H9 (cell line): ENCODE measurements at regions not wholly inside any gene's neighbourhood (a gene's known extent, or its start where the extent isn't known, plus 50 kb on each side); places are given as distances from the start of the nearest gene placed in this dataset.

ENCODE experiments used
- DNase-seq: peaks from one replicate; pipeline ENCODE4 v3.0.0-alpha.2; 2017
- H2AFZ ChIP-seq: one replicate; pipeline ENCODE4 v1.6.1; 2013; ENCODE audit warnings: mild to moderate bottlenecking, low read length, control low read depth, moderate library complexity
- H2AK5ac ChIP-seq: 2 replicates; pipeline ENCODE4 v1.6.1; 2013; ENCODE audit warnings: low read length, control low read depth, mixed read lengths; ENCODE audit not compliant: insufficient read length
- H2BK120ac ChIP-seq: one replicate; pipeline ENCODE4 v1.6.1; 2013; ENCODE audit warnings: low read depth, mild to moderate bottlenecking, low read length, control low read depth, inconsistent platforms; ENCODE audit not compliant: poor library complexity, severe bottlenecking
- H2BK12ac ChIP-seq: 2 replicates; pipeline ENCODE4 v1.6.1; 2013; ENCODE audit warnings: low read length, control low read depth, mixed read lengths, low read depth; ENCODE audit not compliant: insufficient read length
- H2BK15ac ChIP-seq: 2 replicates; pipeline ENCODE4 v1.6.1; 2013; ENCODE audit warnings: low read depth, low read length, control low read depth
- H2BK20ac ChIP-seq: one replicate; pipeline ENCODE4 v1.6.1; 2013; ENCODE audit warnings: low read depth, mild to moderate bottlenecking, low read length, control low read depth, inconsistent platforms; ENCODE audit not compliant: poor library complexity, severe bottlenecking
- H2BK5ac ChIP-seq: 2 replicates; pipeline ENCODE4 v1.6.1; 2013; ENCODE audit warnings: low read length, control low read depth, mixed read lengths; ENCODE audit not compliant: insufficient read length
- H3K14ac ChIP-seq: 2 replicates; pipeline ENCODE4 v1.6.1; 2013; ENCODE audit warnings: low read length, control low read depth; ENCODE audit not compliant: insufficient read depth
- H3K18ac ChIP-seq: 2 replicates; pipeline ENCODE4 v1.6.1; 2013; ENCODE audit warnings: low read depth, mild to moderate bottlenecking, mixed read lengths, low read length, control low read depth; ENCODE audit not compliant: insufficient read length
- H3K23ac ChIP-seq: 2 replicates; pipeline ENCODE4 v1.6.1; 2013; ENCODE audit warnings: low read length, control low read depth, mixed read lengths, low read depth; ENCODE audit not compliant: insufficient read length
- H3K23me2 ChIP-seq: 2 replicates; pipeline ENCODE4 v1.6.1; 2013; ENCODE audit warnings: low read depth, mild to moderate bottlenecking, mixed read lengths, low read length, control low read depth; ENCODE audit not compliant: insufficient read length, poor library complexity, severe bottlenecking
- H3K27ac ChIP-seq: 2 replicates; pipeline ENCODE4 v1.5.1; 2013; ENCODE audit warnings: low read length, control low read depth, mixed read lengths, low read depth; ENCODE audit not compliant: insufficient read length
- H3K27me3 ChIP-seq: 2 replicates; pipeline ENCODE4 v1.6.1; 2013; ENCODE audit warnings: low read length, control low read depth, inconsistent platforms; ENCODE audit not compliant: insufficient read depth
- H3K4ac ChIP-seq: 2 replicates; pipeline ENCODE4 v1.6.1; 2013; ENCODE audit warnings: low read depth, mild to moderate bottlenecking, control low read depth, inconsistent platforms, low read length, moderate library complexity
- H3K4me1 ChIP-seq: 2 replicates; pipeline ENCODE4 v1.6.1; 2013; ENCODE audit warnings: low read length, control low read depth, inconsistent platforms; ENCODE audit not compliant: insufficient read depth
- H3K4me2 ChIP-seq: 2 replicates; pipeline ENCODE4 v1.6.1; 2013; ENCODE audit warnings: low read length, control low read depth, mixed read lengths; ENCODE audit not compliant: insufficient read length, insufficient read depth
- H3K56ac ChIP-seq: 2 replicates; pipeline ENCODE4 v1.6.1; 2013; ENCODE audit warnings: low read depth, mild to moderate bottlenecking, mixed read lengths, low read length, control low read depth; ENCODE audit not compliant: insufficient read length
- H3K79me1 ChIP-seq: 2 replicates; pipeline ENCODE4 v1.6.1; 2013; ENCODE audit warnings: low read depth, mild to moderate bottlenecking, moderate library complexity, low read length, control low read depth, inconsistent platforms; ENCODE audit not compliant: insufficient read depth, poor library complexity, severe bottlenecking
- H3K79me2 ChIP-seq: 2 replicates; pipeline ENCODE4 v1.6.1; 2013; ENCODE audit warnings: low read length, control low read depth, inconsistent platforms; ENCODE audit not compliant: insufficient read depth
- H3K9ac ChIP-seq: 2 replicates; pipeline ENCODE4 v1.6.1; 2013; ENCODE audit warnings: low read length, control low read depth, mixed read lengths; ENCODE audit not compliant: insufficient read length; ENCODE audit errors: extremely low read depth
- H3K9me3 ChIP-seq: one replicate; pipeline ENCODE4 v1.6.1; 2013; ENCODE audit warnings: low read depth, low read length, inconsistent platforms; ENCODE audit not compliant: control insufficient read depth
- H3T11ph ChIP-seq: one replicate; pipeline ENCODE4 v1.6.1; 2013; ENCODE audit warnings: mild to moderate bottlenecking, low read length, control low read depth, inconsistent platforms
- H4K20me1 ChIP-seq: one replicate; pipeline ENCODE4 v1.6.1; 2013; ENCODE audit not compliant: control insufficient read depth, insufficient read length, insufficient read depth
- H4K5ac ChIP-seq: 2 replicates; pipeline ENCODE4 v1.6.1; 2013; ENCODE audit warnings: low read depth, mild to moderate bottlenecking, mixed read lengths, low read length, control low read depth; ENCODE audit not compliant: insufficient read length
- H4K8ac ChIP-seq: replicated peaks from 2 replicates; pipeline ENCODE4 v1.6.1; 2013; ENCODE audit warnings: low read length, control low read depth, mixed read lengths, low read depth; ENCODE audit not compliant: insufficient read length
- H4K91ac ChIP-seq: 2 replicates; pipeline ENCODE4 v1.6.1; 2013; ENCODE audit warnings: low read depth, mild to moderate bottlenecking, moderate library complexity, mixed read lengths, low read length, control low read depth; ENCODE audit not compliant: insufficient read length
- H3K27ac Mint-ChIP-seq, 3 experiments: 2 replicates in 2 of 3; 3 replicates in 1 of 3; pipeline ENCODE4 v1.8.0; 2020 to 2021; ENCODE audit warnings: mixed read lengths in 3 of 3, mild to moderate bottlenecking in 1 of 3, moderate library complexity in 1 of 3
- H3K27me3 Mint-ChIP-seq: 2 replicates; pipeline ENCODE4 v1.8.0; 2021; ENCODE audit warnings: low read depth, mild to moderate bottlenecking, moderate library complexity, mixed read lengths
- H3K36me3 Mint-ChIP-seq, 3 experiments: 2 replicates in 2 of 3; 3 replicates in 1 of 3; pipeline ENCODE4 v1.8.0; 2020 to 2021; ENCODE audit warnings: low read depth in 3 of 3, mixed read lengths in 3 of 3; ENCODE audit not compliant: insufficient read depth in 1 of 3
- H3K4me1 Mint-ChIP-seq, 2 experiments: 2 replicates each; pipeline ENCODE4 v1.8.0; 2020; ENCODE audit warnings: mixed read lengths in 2 of 2
- H3K4me3 Mint-ChIP-seq, 2 experiments: 2 replicates in 1 of 2; 3 replicates in 1 of 2; pipeline ENCODE4 v1.8.0; 2020 to 2021; ENCODE audit warnings: mild to moderate bottlenecking in 2 of 2, mixed read lengths in 2 of 2, moderate library complexity in 1 of 2
- H3K9me3 Mint-ChIP-seq, 2 experiments: 2 replicates in 1 of 2; 3 replicates in 1 of 2; pipeline ENCODE4 v1.8.0; 2020; ENCODE audit warnings: mild to moderate bottlenecking in 2 of 2, mixed read lengths in 2 of 2, moderate library complexity in 1 of 2
- CTCF ChIP-seq: fragments of 200-600 bp; sonication (generic); conservative IDR thresholded peaks from 3 replicates; pipeline ENCODE4 v1.8.0; 2021; ENCODE audit warnings: antibody characterized with exemption, mild to moderate bottlenecking
- WGBS: extraction: QIAGEN DNeasy Blood & Tissue Kit; methylation state at CpG from one replicate; pipeline ENCODE4 v1.1.7; 2013; ENCODE audit warnings: missing lambda C conversion rate, low lambda C conversion rate, mixed read lengths; ENCODE audit not compliant: insufficient read length; ENCODE audit errors: extremely low coverage; 5-methylcytosine and 5-hydroxymethylcytosine counted together

- no peak overlapping the region for H2BK120ac ChIP-seq
- H3K4me1 ChIP-seq: peaks cover 12% of the 10 kb centered on the region
- H3K14ac ChIP-seq: no peak overlapping the region
- Mint-ChIP-seq H3K9me3 (peaks cover 8 to 9% of the 10 kb centered on the region in 2 experiments; a peak in 3 of 5 replicates), H3K27ac (no peak overlapping the region), H3K4me3 (no peak overlapping the region), H3K4me1 (peaks cover 17% of the 10 kb centered on the region in 2 experiments), H3K27me3 (peaks cover 4% of the 10 kb centered on the region; the same call in 1 of the 2 replicates), H3K36me3 (peaks cover under 1 to 4% (median 2%) of the 10 kb centered on the region in 3 experiments; a peak in 5 of 7 replicates)
- no peak overlapping the region for H4K5ac ChIP-seq
- H2BK20ac ChIP-seq: no peak overlapping the region
- H4K91ac ChIP-seq: no peak overlapping the region
- no peak overlapping the region for H2AK5ac ChIP-seq
- no peak overlapping the region for H3K27ac ChIP-seq
- H3K9me3 ChIP-seq: no peaks in the 10 kb centered on the region
- no peak overlapping the region for H3T11ph ChIP-seq
- TF ChIP-seq CTCF: no peak
- WGBS: no CpG with 5 or more reads among the region's 6 CpGs
- no peak overlapping the region for H3K23ac ChIP-seq
- no peaks in the 10 kb centered on the region for H3K23me2 ChIP-seq
- H4K8ac ChIP-seq: no peak overlapping the region
- H3K27me3 ChIP-seq: no peaks in the 10 kb centered on the region
- H2BK15ac ChIP-seq: no peak overlapping the region
- H3K9ac ChIP-seq: no peak overlapping the region
- no peak overlapping the region for H3K18ac ChIP-seq
- no peak overlapping the region for H3K56ac ChIP-seq
- H4K20me1 ChIP-seq: no peaks in the 10 kb centered on the region
- DNase-seq: no peak
- H2BK12ac ChIP-seq: no peak overlapping the region
- no peak overlapping the region for H3K4me2 ChIP-seq
- H2AFZ ChIP-seq: no peak overlapping the region
- no peaks in the 10 kb centered on the region for H3K79me2 ChIP-seq
- no peak overlapping the region for H2BK5ac ChIP-seq
- H3K4ac ChIP-seq: no peak overlapping the region
- H3K79me1 ChIP-seq: no peaks in the 10 kb centered on the region
Observed at GRCh38 chr6:3663811-3664210, 87.7 kb downstream of the PXDC1 start.
